Activated CD8-positive, alpha-beta T cell treated with anti-CD3 and anti-CD28 coated beads for 36 hours (primary cell): ENCODE measurements at regions not wholly inside any gene's neighbourhood (a gene's known extent, or its start where the extent isn't known, plus 50 kb on each side); places are given as distances from the start of the nearest gene placed in this dataset.

Source experiments
- ATAC-seq: fragments of 200-7000 bp; cut with Tn5 transposase; one replicate; pipeline ENCODE4 v1.10.0; 2021; ENCODE audit warnings: mild to moderate bottlenecking, moderate library complexity
- CTCF ChIA-PET: fragments of 350-600 bp; sonication (Branson Sonifier 250); formaldehyde crosslinking; loops from one replicate; lab custom pipeline; 2021; ENCODE audit warnings: antibody characterized with exemption; lab: Charles Lee
- POLR2A ChIA-PET: fragments of 350-600 bp; sonication (Branson Sonifier 250); formaldehyde crosslinking; loops from one replicate; lab custom pipeline; 2021; ENCODE audit warnings: antibody characterized with exemption; lab: Charles Lee
- DNase-seq: peaks from one replicate; pipeline ENCODE4 v3.0.0-alpha.2; 2020
- H3K27ac Mint-ChIP-seq: one replicate; pipeline ENCODE4 v1.8.0; 2021; ENCODE audit warnings: mild to moderate bottlenecking, mixed read lengths
- H3K27me3 Mint-ChIP-seq: one replicate; pipeline ENCODE4 v1.8.0; 2021; ENCODE audit warnings: mixed read lengths
- H3K36me3 Mint-ChIP-seq: one replicate; pipeline ENCODE4 v1.8.0; 2021; ENCODE audit warnings: low read depth, mixed read lengths
- H3K4me1 Mint-ChIP-seq: one replicate; pipeline ENCODE4 v1.8.0; 2021; ENCODE audit warnings: low read depth, mixed read lengths
- H3K4me3 Mint-ChIP-seq: one replicate; pipeline ENCODE4 v1.8.0; 2021; ENCODE audit warnings: mild to moderate bottlenecking, moderate library complexity, mixed read lengths
- H3K9me3 Mint-ChIP-seq: one replicate; pipeline ENCODE4 v1.8.0; 2021; ENCODE audit warnings: mixed read lengths
- CTCF ChIP-seq: fragments of 200-600 bp; IDR thresholded peaks from one replicate; pipeline ENCODE4 v1.8.0; 2022; ENCODE audit warnings: antibody characterized with exemption, mild to moderate bottlenecking
- intact Hi-C: fragments of 100-400 bp; cut with micrococcal nuclease; formaldehyde crosslinking; loops from one replicate; pipeline ENCODE4 v1.10.0; 2022

- H3K4me1 Mint-ChIP-seq = no peaks in the 10 kb centered on the region
These were observed 1010.8 kb upstream of the ADGRL3 start for GRCh38 chr4:60189286-60189685.

GRCh38 chr4:60194214-60194613 is 1005.9 kb upstream of the ADGRL3 start:
- DNase-seq (no peak), ATAC-seq (no peak)
- Mint-ChIP-seq H3K4me3 (no peak overlapping the region), H3K27me3 (no peaks in the 10 kb centered on the region), H3K27ac (no peak overlapping the region), H3K4me1 (no peaks in the 10 kb centered on the region), H3K9me3 (peaks cover 12% of the 10 kb centered on the region), H3K36me3 (no peaks in the 10 kb centered on the region)
- no peak for TF ChIP-seq CTCF
- ChIA-PET POLR2A (no interaction called here), CTCF (no interaction called here)
- intact Hi-C loops = no loop called here

More at GRCh38 chr4:60189286-60189685, 1010.8 kb upstream of the ADGRL3 start:
- Mint-ChIP-seq H3K27me3 (no peaks in the 10 kb centered on the region), H3K4me3 (no peak overlapping the region), H3K9me3 (peaks cover 15% of the 10 kb centered on the region), H3K36me3 (no peaks in the 10 kb centered on the region), H3K27ac (no peak overlapping the region)
- TF ChIP-seq CTCF = no peak
- ATAC-seq (no peak), DNase-seq (no peak)
- intact Hi-C loops = no loop called here
- ChIA-PET POLR2A (no interaction called here), CTCF (no interaction called here)

- intact Hi-C loops = no loop called here
- CTCF ChIA-PET = no interaction called here
- Mint-ChIP-seq H3K4me1 (no peaks in the 10 kb centered on the region), H3K4me3 (no peak overlapping the region), H3K36me3 (no peaks in the 10 kb centered on the region), H3K27ac (no peak overlapping the region), H3K9me3 (peaks cover 12% of the 10 kb centered on the region), H3K27me3 (no peaks in the 10 kb centered on the region)
- DNase-seq = no peak
- POLR2A ChIA-PET = no interaction called here
- ATAC-seq = no peak
- no peak for TF ChIP-seq CTCF
These were observed 1004.9 kb upstream of the ADGRL3 start for GRCh38 chr4:60195256-60195655.

- ATAC-seq = no peak
- Mint-ChIP-seq H3K27ac (no peak overlapping the region), H3K36me3 (no peaks in the 10 kb centered on the region), H3K4me1 (no peaks in the 10 kb centered on the region), H3K4me3 (no peak overlapping the region), H3K27me3 (no peaks in the 10 kb centered on the region), H3K9me3 (no peaks in the 10 kb centered on the region)
- intact Hi-C loops = no loop called here
- peak; percentile 53 for DNase-seq
- ChIA-PET POLR2A (no interaction called here), CTCF (interaction anchor here (0.6 to 1.7 kb wide), 3 partner anchors 9 to 967 kb away, joined by 3 to 4 read pairs (median 3); no protein-coding TSS in a partner anchor)
- peak; percentile 78 for TF ChIP-seq CTCF
These were observed 999.0 kb upstream of the ADGRL3 start for GRCh38 chr4:60201052-60201673.

GRCh38 chr4:60209588-60209987 is 990.5 kb upstream of the ADGRL3 start:
- ATAC-seq = no peak
- Mint-ChIP-seq H3K27me3 (no peaks in the 10 kb centered on the region), H3K4me3 (no peak overlapping the region), H3K27ac (no peak overlapping the region), H3K4me1 (no peaks in the 10 kb centered on the region), H3K36me3 (no peaks in the 10 kb centered on the region), H3K9me3 (peaks cover 7% of the 10 kb centered on the region)
- CTCF ChIA-PET = no interaction called here
- intact Hi-C loops = no loop called here
- POLR2A ChIA-PET = no interaction called here
- DNase-seq = no peak
- TF ChIP-seq CTCF = no peak
